HUES48 (cell line): ENCODE measurements at regions not wholly inside any gene's neighbourhood (a gene's known extent, or its start where the extent isn't known, plus 50 kb on each side); places are given as distances from the start of the nearest gene placed in this dataset.
"Not testable (repeated sequence)": the region's sequence is repeated elsewhere in the genome, so short reads cannot be mapped to it uniquely, and the experiment has no call there.

Experiments used
- H3K27ac ChIP-seq: one replicate; pipeline ENCODE4 v1.7.0; 2013; ENCODE audit warnings: low read depth, low read length, inconsistent platforms
- H3K27me3 ChIP-seq: 2 replicates; pipeline ENCODE4 v1.6.1; 2013; ENCODE audit warnings: mild to moderate bottlenecking, low read length; ENCODE audit not compliant: control insufficient read depth, insufficient read depth
- H3K36me3 ChIP-seq: 2 replicates; pipeline ENCODE4 v1.6.1; 2013; ENCODE audit warnings: low read length; ENCODE audit not compliant: control insufficient read depth, insufficient read depth
- H3K4me1 ChIP-seq: 2 replicates; pipeline ENCODE4 v1.6.1; 2013; ENCODE audit warnings: mild to moderate bottlenecking, low read length; ENCODE audit not compliant: control insufficient read depth, insufficient read depth
- H3K4me3 ChIP-seq: 2 replicates; pipeline ENCODE4 v1.5.1; 2013; ENCODE audit warnings: mild to moderate bottlenecking, low read depth, low read length
- H3K9ac ChIP-seq: 2 replicates; pipeline ENCODE4 v1.6.1; 2013; ENCODE audit warnings: mild to moderate bottlenecking, low read depth, low read length, moderate library complexity
- H3K9me3 ChIP-seq: 2 replicates; pipeline ENCODE4 v1.6.1; 2013; ENCODE audit warnings: low read length; ENCODE audit not compliant: control insufficient read depth, insufficient read depth

DNA sequence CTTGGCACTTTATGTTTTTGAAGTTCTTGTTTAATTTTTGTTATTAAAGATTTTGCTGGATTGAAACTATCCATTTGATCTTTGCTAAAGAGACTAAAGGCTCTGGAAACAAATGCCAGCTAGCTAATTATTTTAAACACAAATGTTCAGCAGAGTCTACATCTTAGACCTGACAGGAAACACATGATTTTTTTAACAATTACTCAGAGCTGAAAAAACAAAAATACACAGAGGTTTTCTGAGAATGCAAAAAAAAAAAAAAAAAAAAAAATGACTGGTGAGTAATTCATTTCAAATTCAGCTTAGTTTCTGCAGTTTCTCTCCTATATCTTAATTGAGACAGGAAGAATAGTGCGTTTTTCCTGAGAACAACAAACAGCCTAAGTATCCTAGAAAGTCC lies 448.0 kb downstream of the TENT5A start:
- H3K27me3 ChIP-seq = no peaks in the 10 kb centered on the region
- H3K9me3 ChIP-seq = no peaks in the 10 kb centered on the region
- H3K4me3 ChIP-seq = no peak overlapping the region
- H3K27ac ChIP-seq = no peak overlapping the region
- no peaks in the 10 kb centered on the region for H3K36me3 ChIP-seq
- no peaks in the 10 kb centered on the region for H3K4me1 ChIP-seq
- no peak overlapping the region for H3K9ac ChIP-seq

DNA sequence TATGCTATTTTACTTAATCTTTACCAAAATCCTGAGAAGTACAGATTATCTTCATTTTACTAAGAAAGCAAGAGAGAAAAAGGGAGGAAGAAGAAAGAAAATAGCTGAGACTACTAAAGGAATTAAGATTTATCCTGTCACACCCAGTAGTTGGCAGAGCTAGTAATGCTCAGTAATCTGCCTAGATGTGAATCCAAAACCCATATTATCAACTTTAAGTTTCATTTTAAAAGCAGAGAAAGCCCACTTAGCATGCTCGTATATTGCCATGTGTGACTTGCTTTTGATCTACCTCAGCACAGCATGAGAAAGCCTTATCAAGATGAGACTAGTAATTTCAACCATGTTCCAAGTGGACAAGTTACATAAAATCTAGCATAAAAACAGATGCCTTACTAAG lies 451.5 kb downstream of the TENT5A start:
- Histone ChIP-seq H3K9me3 (no peaks in the 10 kb centered on the region), H3K4me1 (no peaks in the 10 kb centered on the region), H3K9ac (no peak overlapping the region), H3K36me3 (no peaks in the 10 kb centered on the region), H3K27me3 (no peaks in the 10 kb centered on the region), H3K27ac (no peak overlapping the region), H3K4me3 (no peak overlapping the region)

DNA sequence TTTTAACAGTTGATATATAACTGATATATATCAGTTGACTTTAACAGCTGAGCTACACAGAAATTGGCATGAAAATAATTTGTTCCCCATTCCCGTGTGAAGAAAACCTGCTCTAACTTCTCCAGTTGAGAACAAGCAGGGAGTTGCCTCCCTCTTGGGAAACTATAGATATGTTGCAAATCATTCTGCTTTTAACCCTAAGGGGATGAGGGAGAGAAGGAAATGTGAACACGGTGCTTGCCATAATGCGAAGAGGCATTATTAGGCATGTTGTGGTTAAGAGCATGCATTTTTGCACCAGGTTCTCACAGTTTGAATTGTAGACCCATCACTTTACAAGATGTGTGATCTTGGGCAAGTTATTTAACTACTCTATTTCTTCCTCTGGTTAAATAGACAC lies 453.7 kb downstream of the TENT5A start:
- H3K36me3 ChIP-seq = no peaks in the 10 kb centered on the region
- no peaks in the 10 kb centered on the region for H3K9me3 ChIP-seq
- H3K27me3 ChIP-seq = no peaks in the 10 kb centered on the region
- no peak overlapping the region for H3K4me3 ChIP-seq
- no peak overlapping the region for H3K9ac ChIP-seq
- H3K4me1 ChIP-seq = no peaks in the 10 kb centered on the region
- H3K27ac ChIP-seq = no peak overlapping the region

DNA sequence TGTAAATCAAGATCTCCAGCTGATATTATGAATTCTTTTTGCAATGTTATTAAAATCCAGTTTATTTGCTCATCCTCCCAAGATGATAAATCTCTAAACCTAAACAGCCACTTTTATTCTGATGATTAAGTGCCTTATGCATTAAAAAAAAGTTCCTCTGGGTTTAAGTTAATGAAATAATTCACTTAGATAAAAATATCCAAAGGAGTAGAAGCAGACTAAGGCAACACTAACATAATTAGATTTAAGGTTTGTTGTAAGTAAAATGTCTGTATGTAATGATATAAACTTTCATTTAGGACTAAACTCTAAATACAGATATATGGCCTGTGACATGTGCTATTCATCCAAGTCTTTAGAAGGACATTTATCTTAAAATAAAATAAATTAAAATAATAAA lies 457.2 kb downstream of the TENT5A start:
- Histone ChIP-seq H3K36me3 (no peaks in the 10 kb centered on the region), H3K9me3 (no peaks in the 10 kb centered on the region), H3K27me3 (no peaks in the 10 kb centered on the region), H3K4me3 (no peak overlapping the region), H3K27ac (no peak overlapping the region), H3K4me1 (no peaks in the 10 kb centered on the region), H3K9ac (no peak overlapping the region)

DNA sequence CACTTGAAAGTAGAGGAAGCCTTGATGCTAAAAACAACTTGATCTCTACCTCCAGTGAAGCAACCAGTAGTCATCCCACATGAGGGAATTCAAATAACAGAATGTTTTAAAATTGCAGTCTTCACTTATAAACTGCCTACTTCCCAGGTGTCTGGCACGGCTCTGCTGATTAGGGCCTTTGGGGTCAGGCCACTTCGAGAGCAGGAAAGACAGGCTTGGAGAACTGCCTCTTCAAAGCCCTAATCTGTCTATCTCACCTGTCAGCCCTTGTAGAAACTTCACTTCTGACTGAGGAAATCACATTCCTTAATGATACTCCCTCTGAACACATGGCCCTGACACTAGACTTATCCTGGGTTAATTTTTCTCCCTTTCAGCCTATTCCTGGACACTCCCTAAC lies 458.6 kb downstream of the TENT5A start:
- Histone ChIP-seq H3K4me3 (no peak overlapping the region), H3K27ac (no peak overlapping the region), H3K9me3 (no peaks in the 10 kb centered on the region), H3K27me3 (no peaks in the 10 kb centered on the region), H3K4me1 (no peaks in the 10 kb centered on the region), H3K9ac (no peak overlapping the region), H3K36me3 (no peaks in the 10 kb centered on the region)

DNA sequence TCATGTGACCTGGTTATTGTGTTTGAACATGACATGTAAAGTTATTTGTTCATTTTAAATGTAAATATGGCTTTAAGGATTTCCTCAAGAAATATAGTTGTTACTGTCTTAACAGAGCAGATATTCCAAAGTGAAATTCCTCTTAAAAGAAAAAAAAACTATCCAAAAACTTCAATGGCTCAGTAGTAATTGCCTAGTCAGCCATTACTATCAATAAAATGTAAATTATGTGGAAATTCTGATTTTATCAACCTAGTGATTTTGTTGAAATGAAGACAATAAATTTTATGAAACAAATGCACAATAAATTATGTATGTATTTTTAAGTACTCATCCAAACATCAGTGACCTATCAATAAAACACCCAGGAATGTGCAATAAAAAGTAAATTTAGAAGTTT lies 463.3 kb downstream of the TENT5A start:
- Histone ChIP-seq H3K27ac (no peak overlapping the region), H3K27me3 (no peaks in the 10 kb centered on the region), H3K4me3 (no peak overlapping the region), H3K4me1 (no peaks in the 10 kb centered on the region), H3K36me3 (no peaks in the 10 kb centered on the region), H3K9me3 (no peaks in the 10 kb centered on the region), H3K9ac (no peak overlapping the region)

DNA sequence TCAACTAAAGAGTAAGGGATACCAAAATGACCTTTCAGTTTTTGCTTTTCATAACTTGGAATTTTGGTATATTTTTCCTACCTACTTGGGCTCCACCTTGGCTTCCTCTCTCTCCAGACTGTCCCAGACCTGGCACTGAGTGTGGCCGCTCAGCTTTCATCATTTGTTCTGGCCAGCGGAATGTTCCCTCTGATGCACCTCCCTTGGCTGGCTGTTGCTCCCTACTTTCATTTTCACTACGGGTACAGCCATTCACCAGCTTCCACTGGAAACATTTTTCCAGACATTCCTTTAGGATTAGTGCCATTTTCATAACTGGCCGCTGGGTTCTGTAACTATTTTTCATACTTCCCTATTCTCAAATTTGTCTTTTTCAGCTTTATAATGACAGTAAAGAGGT lies 487.4 kb downstream of the TENT5A start:
- Histone ChIP-seq H3K9me3 (no peaks in the 10 kb centered on the region), H3K9ac (no peak overlapping the region), H3K27me3 (no peaks in the 10 kb centered on the region), H3K4me1 (no peaks in the 10 kb centered on the region), H3K4me3 (no peak overlapping the region), H3K27ac (no peak overlapping the region), H3K36me3 (no peaks in the 10 kb centered on the region)

DNA sequence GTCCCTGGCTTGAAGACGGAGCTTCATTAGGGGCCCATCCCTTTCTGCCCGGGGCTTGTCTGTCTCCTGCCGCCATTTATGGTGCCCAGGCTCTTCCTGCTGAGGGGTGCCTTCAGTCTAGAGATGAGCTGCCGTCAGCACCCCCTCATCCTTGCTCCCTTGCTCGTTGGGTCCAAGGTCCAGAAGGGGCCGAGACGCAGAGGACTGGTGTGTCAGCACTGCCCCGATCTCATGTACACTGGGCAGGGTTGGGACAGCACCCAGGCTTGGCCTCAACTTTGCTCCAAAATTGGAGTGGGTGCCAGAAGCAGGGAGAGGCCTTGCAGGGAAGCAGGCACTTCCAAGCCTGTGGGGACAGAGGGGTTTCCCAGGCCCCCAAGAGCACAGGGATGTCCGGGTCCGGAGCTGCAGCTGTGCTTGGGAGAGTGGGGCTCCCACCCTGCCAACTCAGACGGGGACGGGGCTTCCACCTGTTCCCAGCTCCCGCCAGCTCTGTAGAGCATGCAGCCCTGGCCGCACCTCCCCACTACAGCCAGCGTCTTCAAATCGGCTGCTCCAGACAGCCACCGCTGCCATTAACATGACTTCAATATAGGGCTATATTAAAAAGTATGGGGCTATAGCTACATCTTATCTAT lies 488.8 kb downstream of the TENT5A start:
- H3K4me3 ChIP-seq = no peak overlapping the region
- no peak overlapping the region for H3K9ac ChIP-seq
- no peak overlapping the region for H3K27ac ChIP-seq
- H3K27me3 ChIP-seq = no peaks in the 10 kb centered on the region
- no peaks in the 10 kb centered on the region for H3K4me1 ChIP-seq
- H3K9me3 ChIP-seq = no peaks in the 10 kb centered on the region
- H3K36me3 ChIP-seq = no peaks in the 10 kb centered on the region

DNA sequence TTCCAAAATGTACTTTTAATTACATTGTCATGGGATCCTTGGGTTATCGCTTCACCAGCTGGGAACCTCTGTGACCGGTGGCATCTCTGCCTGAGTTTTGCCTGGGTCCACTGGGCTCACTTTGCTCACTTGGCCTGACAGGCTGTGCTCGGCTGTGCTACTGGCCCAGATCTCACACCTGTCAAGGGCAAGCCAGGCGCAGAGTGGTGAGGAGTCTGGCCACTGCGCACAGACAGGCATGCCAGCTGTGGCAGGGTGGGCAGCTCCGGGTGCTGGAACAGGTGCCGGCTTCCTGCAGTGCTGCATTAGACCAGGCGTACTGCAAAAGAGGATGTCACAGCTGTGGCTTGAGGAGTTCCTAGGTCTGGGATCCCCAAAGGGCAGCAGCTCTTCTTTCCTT lies 489.8 kb downstream of the TENT5A start:
- Histone ChIP-seq H3K9me3 (no peaks in the 10 kb centered on the region), H3K4me1 (no peaks in the 10 kb centered on the region), H3K9ac (no peak overlapping the region), H3K27ac (no peak overlapping the region), H3K4me3 (no peak overlapping the region), H3K27me3 (no peaks in the 10 kb centered on the region), H3K36me3 (no peaks in the 10 kb centered on the region)

DNA sequence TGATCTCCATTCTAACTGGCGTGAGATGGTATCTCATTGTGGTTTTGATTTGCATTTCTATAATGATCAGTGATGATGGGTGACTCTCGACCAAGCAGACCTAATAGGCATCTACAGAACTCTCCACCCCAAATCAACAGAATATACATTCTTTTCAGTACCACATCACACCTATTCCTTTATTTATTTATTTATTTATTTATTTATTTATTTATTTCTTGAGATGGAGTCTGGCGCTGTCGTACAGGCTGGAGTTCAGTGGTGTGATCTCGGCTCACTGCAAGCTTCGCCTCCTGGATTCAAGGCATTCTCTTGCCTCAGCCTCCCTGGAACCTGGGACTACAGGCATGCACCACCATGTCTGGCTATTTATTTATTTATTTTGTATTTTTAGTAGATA lies 496.3 kb downstream of the TENT5A start:
- H3K27me3 ChIP-seq, H3K9me3 ChIP-seq, H3K4me3 ChIP-seq, H3K4me1 ChIP-seq, H3K27ac ChIP-seq, H3K9ac ChIP-seq, H3K36me3 ChIP-seq: not testable (repeated sequence)

DNA sequence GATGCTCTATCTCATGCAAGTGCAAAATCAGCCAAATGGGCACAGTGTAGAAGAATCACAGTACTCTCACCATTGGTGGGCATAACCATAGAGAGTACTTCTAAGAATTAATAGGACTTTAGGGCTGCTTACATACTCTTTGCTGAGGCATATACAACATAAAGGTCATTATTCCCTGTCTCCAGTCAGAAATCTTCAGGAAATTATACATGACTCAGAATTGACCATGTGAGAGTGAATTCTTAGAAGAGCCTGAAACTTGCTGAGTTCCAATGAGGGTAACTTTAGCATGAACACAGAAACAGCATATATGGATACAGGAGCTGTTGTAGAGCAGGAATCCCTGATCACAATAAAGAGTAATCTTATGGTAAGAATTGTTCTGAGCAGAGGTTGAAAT lies 498.7 kb downstream of the TENT5A start:
- H3K36me3 ChIP-seq = no peaks in the 10 kb centered on the region
- no peaks in the 10 kb centered on the region for H3K4me1 ChIP-seq
- no peaks in the 10 kb centered on the region for H3K27me3 ChIP-seq
- no peak overlapping the region for H3K9ac ChIP-seq
- no peak overlapping the region for H3K4me3 ChIP-seq
- no peaks in the 10 kb centered on the region for H3K9me3 ChIP-seq
- H3K27ac ChIP-seq = no peak overlapping the region

DNA sequence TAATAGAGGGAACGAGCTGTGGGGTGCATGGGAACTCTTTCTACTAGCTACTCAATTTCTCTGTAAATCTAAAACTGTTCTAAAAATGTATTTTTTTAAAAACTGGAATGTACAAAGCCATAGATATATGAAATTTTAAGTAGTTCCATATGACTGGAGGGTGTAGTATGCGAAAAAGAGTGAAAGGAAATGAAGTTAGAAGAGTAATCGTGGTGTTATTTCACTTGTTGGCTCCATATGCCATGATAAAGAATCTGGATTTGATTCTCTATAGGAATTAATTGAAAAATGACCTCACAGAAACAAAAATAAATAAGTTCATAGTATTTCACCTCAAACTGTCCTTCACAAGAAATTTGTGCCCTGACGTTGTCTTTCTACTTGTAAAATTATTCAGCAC lies 500.2 kb downstream of the TENT5A start:
- Histone ChIP-seq H3K27me3 (no peaks in the 10 kb centered on the region), H3K36me3 (no peaks in the 10 kb centered on the region), H3K9me3 (no peaks in the 10 kb centered on the region), H3K9ac (no peak overlapping the region), H3K4me1 (no peaks in the 10 kb centered on the region), H3K27ac (no peak overlapping the region), H3K4me3 (no peak overlapping the region)
